C4-2B (cell line): ENCODE measurements at regions not wholly inside any gene's neighbourhood (a gene's known extent, or its start where the extent isn't known, plus 50 kb on each side); places are given as distances from the start of the nearest gene placed in this dataset.

ENCODE experiments used
- CTCF ChIP-seq: fragments of 450-650 bp; conservative IDR thresholded peaks from 2 replicates; pipeline ENCODE4 v1.5.1; 2017; ENCODE audit warnings: mild to moderate bottlenecking
- ZFX ChIP-seq: fragments of 450-650 bp; IDR thresholded peaks from 2 replicates; pipeline ENCODE4 v1.6.1; 2017

DNA sequence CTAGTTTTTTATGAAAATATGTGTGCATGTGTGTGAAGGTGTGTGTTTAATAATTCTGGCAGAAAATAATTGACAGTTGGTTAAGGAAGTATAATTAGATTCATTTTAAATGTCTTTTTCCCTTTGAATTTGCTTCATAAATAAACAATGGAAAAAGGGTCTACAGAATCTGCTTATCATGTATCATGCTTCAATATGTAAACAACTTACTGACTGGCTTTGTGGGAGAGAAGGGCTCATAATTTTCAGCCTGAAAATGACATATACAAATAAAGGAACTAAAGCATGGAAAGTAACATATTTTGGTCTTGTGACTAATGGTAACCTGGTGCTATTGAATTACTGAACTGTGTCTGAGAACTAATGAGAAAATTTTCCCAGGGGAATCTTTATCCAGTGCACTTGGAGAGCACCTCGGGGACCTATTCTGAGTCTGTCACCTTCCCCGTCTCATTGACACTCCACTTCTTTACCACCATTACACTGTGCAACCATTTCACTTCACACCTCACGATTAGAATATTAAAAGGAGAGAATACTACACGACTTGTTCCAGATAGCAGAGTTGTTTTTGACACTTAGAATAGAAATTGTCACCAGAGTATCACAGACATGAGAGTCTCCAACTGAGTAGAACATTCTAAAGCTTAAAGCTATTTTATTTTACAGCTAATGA lies 298.6 kb downstream of the TFEC start:
- TF ChIP-seq CTCF (no peak), ZFX (no peak)
